ENCODE measurements at regions not wholly inside any gene's neighbourhood (a gene's known extent, or its start where the extent isn't known, plus 50 kb on each side); places are given as distances from the start of the nearest gene placed in this dataset.
"Not testable (repeated sequence)": the region's sequence is repeated elsewhere in the genome, so short reads cannot be mapped to it uniquely, and the experiment has no call there.

- Histone ChIP-seq H3K4me3 (ENCODE audit: low read length) (no peak overlapping the region), H3K79me2 (ENCODE audit: low read length) (no peaks in the 10 kb centered on the region), H3F3A (ENCODE audit: insufficient read depth, low read length) (no peaks in the 10 kb centered on the region), H3K9ac (ENCODE audit: low read length) (no peak overlapping the region), H4K20me1 (ENCODE audit: insufficient read depth, low read length) (no peaks in the 10 kb centered on the region), H3K9me2 (replicated peaks; ENCODE audit: insufficient read depth, low read length) (no peaks in the 10 kb centered on the region), H3K27ac (ENCODE audit: low read length) (no peak overlapping the region), H3K36me3 (replicated peaks; ENCODE audit: insufficient read depth, low read length) (no peaks in the 10 kb centered on the region), H3K9me3 (replicated peaks; ENCODE audit: insufficient read depth, low read length) (no peaks in the 10 kb centered on the region), H3K27me3 (replicated peaks; ENCODE audit: insufficient read depth, low read length) (no peaks in the 10 kb centered on the region), H2AFZ (ENCODE audit: low read length) (no peak overlapping the region), H3K4me1 (ENCODE audit: low read length) (no peaks in the 10 kb centered on the region), H3K4me2 (ENCODE audit: low read depth, low read length) (no peak overlapping the region)
- DNase-seq, result no peak
- TF ChIP-seq EZH2phosphoT487 (IDR thresholded peaks at IDR 0.05; ENCODE audit: low read length) (no peak), EZH2 (optimal IDR thresholded peaks at IDR 0.05; ENCODE audit: low read depth, low read length) (no peak)
- TF ChIP-seq, protein P1, sequence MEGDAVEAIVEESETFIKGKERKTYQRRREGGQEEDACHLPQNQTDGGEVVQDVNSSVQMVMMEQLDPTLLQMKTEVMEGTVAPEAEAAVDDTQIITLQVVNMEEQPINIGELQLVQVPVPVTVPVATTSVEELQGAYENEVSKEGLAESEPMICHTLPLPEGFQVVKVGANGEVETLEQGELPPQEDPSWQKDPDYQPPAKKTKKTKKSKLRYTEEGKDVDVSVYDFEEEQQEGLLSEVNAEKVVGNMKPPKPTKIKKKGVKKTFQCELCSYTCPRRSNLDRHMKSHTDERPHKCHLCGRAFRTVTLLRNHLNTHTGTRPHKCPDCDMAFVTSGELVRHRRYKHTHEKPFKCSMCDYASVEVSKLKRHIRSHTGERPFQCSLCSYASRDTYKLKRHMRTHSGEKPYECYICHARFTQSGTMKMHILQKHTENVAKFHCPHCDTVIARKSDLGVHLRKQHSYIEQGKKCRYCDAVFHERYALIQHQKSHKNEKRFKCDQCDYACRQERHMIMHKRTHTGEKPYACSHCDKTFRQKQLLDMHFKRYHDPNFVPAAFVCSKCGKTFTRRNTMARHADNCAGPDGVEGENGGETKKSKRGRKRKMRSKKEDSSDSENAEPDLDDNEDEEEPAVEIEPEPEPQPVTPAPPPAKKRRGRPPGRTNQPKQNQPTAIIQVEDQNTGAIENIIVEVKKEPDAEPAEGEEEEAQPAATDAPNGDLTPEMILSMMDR (IDR thresholded peaks at IDR 0.05; ENCODE audit: low read length), result no peak
Observed at GRCh38 chr6:156193381-156193780, 583.8 kb upstream of the ARID1B start.

GRCh38 chr6:156191895-156192294 is 585.3 kb upstream of the ARID1B start:
- Histone ChIP-seq H4K20me1 (ENCODE audit: insufficient read depth, low read length) (no peaks in the 10 kb centered on the region), H3K36me3 (replicated peaks; ENCODE audit: insufficient read depth, low read length) (no peaks in the 10 kb centered on the region), H2AFZ (ENCODE audit: low read length) (no peak overlapping the region), H3K27ac (ENCODE audit: low read length) (no peak overlapping the region), H3K4me2 (ENCODE audit: low read depth, low read length) (no peak overlapping the region), H3K9me3 (replicated peaks; ENCODE audit: insufficient read depth, low read length) (no peaks in the 10 kb centered on the region), H3K27me3 (replicated peaks; ENCODE audit: insufficient read depth, low read length) (no peaks in the 10 kb centered on the region), H3F3A (ENCODE audit: insufficient read depth, low read length) (no peaks in the 10 kb centered on the region), H3K79me2 (ENCODE audit: low read length) (no peaks in the 10 kb centered on the region), H3K4me3 (ENCODE audit: low read length) (no peak overlapping the region), H3K9me2 (replicated peaks; ENCODE audit: insufficient read depth, low read length) (no peaks in the 10 kb centered on the region), H3K4me1 (ENCODE audit: low read length) (no peaks in the 10 kb centered on the region), H3K9ac (ENCODE audit: low read length) (no peak overlapping the region)
- DNase-seq, result no peak
- TF ChIP-seq EZH2phosphoT487 (IDR thresholded peaks at IDR 0.05; ENCODE audit: low read length), result no peak
- TF ChIP-seq EZH2 (optimal IDR thresholded peaks at IDR 0.05; ENCODE audit: low read depth, low read length), result no peak
- TF ChIP-seq, protein P1 (IDR thresholded peaks at IDR 0.05; ENCODE audit: low read length), result no peak

GRCh38 chr6:156191390-156191789 is 585.8 kb upstream of the ARID1B start:
- not testable (repeated sequence) for H3K4me1 ChIP-seq (ENCODE audit: low read length)

DNA sequence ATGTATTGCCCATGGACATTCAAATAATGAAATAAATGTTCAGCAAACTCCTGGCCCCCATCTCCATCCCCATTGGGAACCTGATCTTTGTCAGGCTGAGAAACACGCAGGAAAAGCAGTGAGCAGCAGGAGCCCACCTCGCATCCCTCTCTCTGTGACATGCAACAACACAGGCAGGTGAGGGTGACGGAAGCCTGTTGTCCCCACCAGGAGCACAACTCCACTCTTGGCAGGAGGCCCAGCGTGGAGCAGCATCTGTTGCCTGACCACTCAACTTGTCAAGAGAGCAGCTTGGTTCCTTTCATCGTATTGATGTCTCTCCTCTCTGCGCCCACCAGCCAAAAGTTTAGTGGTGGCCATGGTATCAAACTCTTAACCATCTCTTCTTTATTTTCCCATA is 586.9 kb upstream of the ARID1B start:
- TF ChIP-seq, protein P1 (IDR thresholded peaks at IDR 0.05; ENCODE audit: low read length), result no peak
- TF ChIP-seq EZH2 (optimal IDR thresholded peaks at IDR 0.05; ENCODE audit: low read depth, low read length), result no peak
- no peak for TF ChIP-seq EZH2phosphoT487 (IDR thresholded peaks at IDR 0.05; ENCODE audit: low read length)
- Histone ChIP-seq H3K9me2 (replicated peaks; ENCODE audit: insufficient read depth, low read length) (no peaks in the 10 kb centered on the region), H3K9ac (ENCODE audit: low read length) (no peak overlapping the region), H3K36me3 (replicated peaks; ENCODE audit: insufficient read depth, low read length) (no peaks in the 10 kb centered on the region), H4K20me1 (ENCODE audit: insufficient read depth, low read length) (no peaks in the 10 kb centered on the region), H3F3A (ENCODE audit: insufficient read depth, low read length) (no peaks in the 10 kb centered on the region), H3K9me3 (replicated peaks; ENCODE audit: insufficient read depth, low read length) (no peaks in the 10 kb centered on the region), H3K4me1 (ENCODE audit: low read length) (no peaks in the 10 kb centered on the region), H3K27me3 (replicated peaks; ENCODE audit: insufficient read depth, low read length) (no peaks in the 10 kb centered on the region), H3K27ac (ENCODE audit: low read length) (no peak overlapping the region), H3K79me2 (ENCODE audit: low read length) (no peaks in the 10 kb centered on the region), H3K4me3 (ENCODE audit: low read length) (no peak overlapping the region), H2AFZ (ENCODE audit: low read length) (no peak overlapping the region), H3K4me2 (ENCODE audit: low read depth, low read length) (no peak overlapping the region)
- no peak for DNase-seq

More at GRCh38 chr6:156191390-156191789, 585.8 kb upstream of the ARID1B start:
- H3K79me2 ChIP-seq (ENCODE audit: low read length); H3F3A ChIP-seq (ENCODE audit: insufficient read depth, low read length); H3K9me3 ChIP-seq (replicated peaks; ENCODE audit: insufficient read depth, low read length); H3K9ac ChIP-seq (ENCODE audit: low read length); H3K27ac ChIP-seq (ENCODE audit: low read length); H3K4me2 ChIP-seq (ENCODE audit: low read depth, low read length); H2AFZ ChIP-seq (ENCODE audit: low read length); H3K36me3 ChIP-seq (replicated peaks; ENCODE audit: insufficient read depth, low read length); DNase-seq; H3K9me2 ChIP-seq (replicated peaks; ENCODE audit: insufficient read depth, low read length); H4K20me1 ChIP-seq (ENCODE audit: insufficient read depth, low read length); H3K27me3 ChIP-seq (replicated peaks; ENCODE audit: insufficient read depth, low read length); H3K4me3 ChIP-seq (ENCODE audit: low read length): not testable (repeated sequence)
